Subcutaneous abdominal adipose tissue (tissue), 5 donors: ENCODE measurements at regions not wholly inside any gene's neighbourhood (a gene's known extent, or its start where the extent isn't known, plus 50 kb on each side); places are given as distances from the start of the nearest gene placed in this dataset.
A peak's percentile ranks its signal among the peaks of the same experiment; 100 is the strongest.

Experiments used
- H3K27ac ChIP-seq: one replicate; pipeline ENCODE4 v1.7.0; 2013; ENCODE audit warnings: low read depth, mild to moderate bottlenecking, inconsistent platforms, low read length, moderate library complexity
- H3K27me3 ChIP-seq, 5 donors: one replicate each; pipeline ENCODE4 v1.7.0; 2013; ENCODE audit warnings: low read length in 5 of 5, inconsistent platforms in 1 of 5; ENCODE audit not compliant: control insufficient read depth in 5 of 5, insufficient read depth in 4 of 5
- H3K36me3 ChIP-seq, 5 donors: one replicate each; pipeline ENCODE4 v1.7.0; 2013; ENCODE audit warnings: low read length in 5 of 5; ENCODE audit not compliant: control insufficient read depth in 5 of 5, insufficient read depth in 5 of 5
- H3K4me1 ChIP-seq, 5 donors: one replicate each; pipeline ENCODE4 v1.7.0; 2013; ENCODE audit warnings: low read length in 5 of 5, mild to moderate bottlenecking in 3 of 5, moderate library complexity in 1 of 5; ENCODE audit not compliant: control insufficient read depth in 5 of 5, insufficient read depth in 5 of 5
- H3K4me3 ChIP-seq, 5 donors: one replicate each; pipeline ENCODE4 v1.7.0; 2013; ENCODE audit warnings: low read length in 5 of 5, low read depth in 1 of 5
- H3K9ac ChIP-seq, 5 donors: one replicate each; pipeline ENCODE4 v1.7.0; 2013; ENCODE audit warnings: low read length in 5 of 5, mild to moderate bottlenecking in 4 of 5, moderate library complexity in 3 of 5
- H3K9me3 ChIP-seq, 5 donors: one replicate each; pipeline ENCODE4 v1.7.0; 2013; ENCODE audit warnings: low read length in 5 of 5; ENCODE audit not compliant: control insufficient read depth in 5 of 5
- donor health status: healthy.
- donor health status: healthy.
- donor health status: healthy.
- donor health status: healthy.
- donor health status: healthy.

DNA sequence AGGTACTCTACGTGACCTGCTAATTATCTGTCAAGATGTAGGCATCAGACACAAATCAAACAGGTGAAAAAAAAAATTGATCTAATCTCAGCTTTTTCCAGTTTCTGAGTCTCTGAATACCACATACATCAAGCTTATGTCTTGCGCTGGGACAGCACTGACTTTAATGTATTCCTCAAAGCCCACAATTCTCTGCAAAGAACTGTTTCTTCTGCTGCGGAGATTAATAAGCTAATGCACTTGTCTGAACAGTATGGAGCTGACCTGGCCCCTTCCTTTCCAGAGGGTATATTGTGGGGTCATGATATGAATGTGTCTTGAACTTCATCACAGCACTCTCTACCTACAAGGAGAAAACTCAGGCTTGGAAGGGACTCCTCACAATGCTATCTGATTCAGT, 87.8 kb downstream of the FOXB1 start:
- Histone ChIP-seq H3K27me3 (no peaks in the 10 kb centered on the region), H3K4me1 (peaks cover 0 to 47% (median 24%) of the 10 kb centered on the region in 5 donors), H3K36me3 (no peaks in the 10 kb centered on the region), H3K9ac (peak overlapping the region in 1 of 5 donors; percentile 18), H3K9me3 (peaks cover 0 to 3% (median 0%) of the 10 kb centered on the region in 5 donors), H3K27ac (peak overlapping the region; percentile 63), H3K4me3 (no peak overlapping the region)

DNA sequence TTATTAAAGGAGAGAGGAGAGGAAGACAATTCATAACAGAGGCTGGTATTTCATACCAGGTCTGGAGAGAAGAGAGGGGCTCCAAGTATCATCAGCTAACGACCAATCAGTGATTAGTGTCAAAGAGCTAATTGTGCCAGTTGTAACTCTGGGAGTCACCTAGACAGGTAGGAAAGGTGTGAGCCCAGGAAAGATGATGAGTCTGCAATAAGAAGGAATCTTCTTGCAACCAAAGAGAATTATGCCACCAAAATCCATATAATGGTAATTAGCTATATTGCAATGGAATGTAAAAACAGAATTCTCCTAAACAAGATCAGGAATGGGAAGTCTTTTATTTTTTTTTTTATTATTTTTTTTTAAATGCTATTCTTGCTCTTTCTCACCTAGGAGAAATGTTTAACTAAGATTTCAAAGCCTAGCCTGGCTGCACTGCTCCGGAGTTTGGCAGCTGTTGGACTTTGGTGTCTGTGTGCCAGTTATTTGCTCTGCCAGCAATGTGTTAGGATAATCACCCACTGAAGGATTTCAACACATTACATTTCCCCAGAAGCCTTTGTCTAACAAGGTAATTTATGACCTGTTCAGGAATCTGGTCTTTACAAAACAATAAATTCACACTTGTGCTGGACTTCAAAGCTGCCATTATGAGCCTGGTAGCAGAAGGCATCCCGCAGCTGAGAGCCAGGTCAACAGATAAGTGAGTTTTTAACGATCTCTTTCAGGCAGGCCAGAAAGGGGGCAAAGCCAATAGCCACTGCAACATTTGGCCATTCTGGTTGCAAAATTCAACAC, 89.4 kb downstream of the FOXB1 start:
- Histone ChIP-seq H3K4me3 (no peak overlapping the region), H3K36me3 (no peaks in the 10 kb centered on the region), H3K9me3 (peaks cover 0 to 4% (median 0%) of the 10 kb centered on the region in 5 donors), H3K9ac (no peak overlapping the region), H3K27me3 (no peaks in the 10 kb centered on the region), H3K4me1 (peaks cover 0 to 33% (median 20%) of the 10 kb centered on the region in 5 donors), H3K27ac (no peak overlapping the region)

DNA sequence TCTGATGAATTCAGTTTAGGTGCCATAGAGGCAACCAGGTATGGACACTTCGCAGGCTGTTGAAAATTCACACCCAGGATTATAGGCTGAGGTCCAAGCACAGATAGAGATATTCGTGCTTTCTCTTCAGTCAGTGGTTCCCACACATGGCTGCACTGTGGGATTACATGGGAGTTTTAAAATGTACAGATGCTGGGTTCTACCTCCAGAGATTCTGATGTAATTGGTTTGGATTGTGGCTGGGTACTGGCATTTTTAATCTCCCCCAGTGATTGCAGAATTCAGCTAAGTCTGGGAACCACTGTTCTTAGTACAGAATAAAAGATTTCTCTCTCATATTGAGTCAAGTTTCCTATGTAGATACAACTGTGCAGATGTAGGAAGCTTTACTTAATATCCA, 91.6 kb downstream of the FOXB1 start:
- H3K27ac ChIP-seq, result no peak overlapping the region
- H3K4me1 ChIP-seq, result peaks cover 0 to 26% (median 12%) of the 10 kb centered on the region in 5 donors
- H3K9ac ChIP-seq, result no peak overlapping the region
- H3K36me3 ChIP-seq, result no peaks in the 10 kb centered on the region
- no peak overlapping the region for H3K4me3 ChIP-seq
- no peaks in the 10 kb centered on the region for H3K27me3 ChIP-seq
- H3K9me3 ChIP-seq, result peaks cover 0 to 4% (median 0%) of the 10 kb centered on the region in 5 donors

DNA sequence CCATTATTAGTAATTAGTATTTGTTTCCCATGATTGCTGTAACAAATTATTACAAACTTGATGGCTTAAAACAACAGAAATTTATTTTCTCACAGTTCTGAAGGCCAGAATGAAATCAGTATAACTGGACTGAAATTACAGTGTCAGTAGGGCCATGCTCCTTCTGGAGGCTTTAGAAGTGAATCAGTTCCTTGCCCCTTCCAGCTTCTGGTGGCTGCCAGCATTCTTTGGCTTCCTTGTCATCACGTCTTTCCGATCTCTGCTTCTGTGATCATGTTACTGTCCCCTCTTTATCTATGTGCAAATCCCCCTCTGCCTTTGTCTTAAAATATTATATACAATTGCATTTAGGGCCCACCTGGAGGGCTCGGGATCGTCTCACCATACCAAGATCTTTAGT, 92.0 kb downstream of the FOXB1 start:
- H3K4me1 ChIP-seq, result peaks cover 0 to 22% (median 9%) of the 10 kb centered on the region in 5 donors

DNA sequence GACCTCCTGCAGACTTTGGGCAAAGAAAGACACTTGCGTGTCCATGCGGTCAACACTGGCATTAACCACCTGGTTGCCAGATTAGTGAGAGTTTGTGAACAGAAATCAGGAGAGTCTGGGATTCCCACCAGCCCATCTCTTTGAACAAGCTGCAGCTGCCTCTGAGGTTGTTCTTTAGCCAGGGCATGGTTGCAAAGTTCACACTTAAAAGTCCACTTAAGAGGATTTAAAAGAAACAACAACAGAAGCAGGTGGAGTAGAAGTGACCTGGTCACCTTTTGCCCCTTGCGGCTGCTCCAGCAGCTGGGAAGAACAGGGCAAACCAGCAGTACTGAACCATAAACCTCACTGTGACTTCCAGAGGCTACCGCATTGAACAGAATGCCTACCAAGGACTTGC, 97.3 kb downstream of the FOXB1 start:
- H3K9ac ChIP-seq, result no peak overlapping the region
- H3K27ac ChIP-seq, result no peak overlapping the region
- peaks cover 0 to 4% (median 0%) of the 10 kb centered on the region in 5 donors for H3K9me3 ChIP-seq
- H3K36me3 ChIP-seq, result no peaks in the 10 kb centered on the region
- H3K4me3 ChIP-seq, result no peak overlapping the region
- no peaks in the 10 kb centered on the region for H3K4me1 ChIP-seq
- H3K27me3 ChIP-seq, result peaks cover 0 to 4% (median 0%) of the 10 kb centered on the region in 5 donors

More for the DNA sequence above, 92.0 kb downstream of the FOXB1 start:
- H3K36me3 ChIP-seq, result no peaks in the 10 kb centered on the region
- no peaks in the 10 kb centered on the region for H3K27me3 ChIP-seq
- H3K4me3 ChIP-seq, result no peak overlapping the region
- H3K9ac ChIP-seq, result no peak overlapping the region
- peaks cover 0 to 4% (median 0%) of the 10 kb centered on the region in 5 donors for H3K9me3 ChIP-seq
- H3K27ac ChIP-seq, result no peak overlapping the region

DNA sequence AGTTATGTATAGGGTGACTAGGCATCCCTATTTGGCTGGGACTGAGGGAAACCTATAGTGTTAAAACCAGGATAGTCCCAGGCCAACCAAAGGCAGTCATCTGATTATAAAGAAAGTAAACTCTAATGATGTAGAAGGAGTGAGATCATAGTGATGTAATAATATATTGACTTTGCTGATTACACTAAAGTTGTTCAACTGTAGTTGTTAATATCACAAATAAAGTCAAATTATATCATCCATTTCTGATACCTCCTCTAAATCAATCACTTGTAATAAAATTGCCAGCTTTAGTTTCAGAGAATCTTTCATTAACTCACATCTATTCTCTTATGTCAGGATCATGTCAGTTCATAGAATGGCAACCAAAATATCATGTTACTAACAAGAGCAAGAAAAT, 98.6 kb downstream of the FOXB1 start:
- H3K36me3 ChIP-seq, result no peaks in the 10 kb centered on the region
- no peak overlapping the region for H3K9ac ChIP-seq
- H3K9me3 ChIP-seq, result no peaks in the 10 kb centered on the region
- H3K4me1 ChIP-seq, result no peaks in the 10 kb centered on the region
- no peak overlapping the region for H3K4me3 ChIP-seq
- H3K27me3 ChIP-seq, result peaks cover 0 to 4% (median 0%) of the 10 kb centered on the region in 5 donors
- no peak overlapping the region for H3K27ac ChIP-seq

DNA sequence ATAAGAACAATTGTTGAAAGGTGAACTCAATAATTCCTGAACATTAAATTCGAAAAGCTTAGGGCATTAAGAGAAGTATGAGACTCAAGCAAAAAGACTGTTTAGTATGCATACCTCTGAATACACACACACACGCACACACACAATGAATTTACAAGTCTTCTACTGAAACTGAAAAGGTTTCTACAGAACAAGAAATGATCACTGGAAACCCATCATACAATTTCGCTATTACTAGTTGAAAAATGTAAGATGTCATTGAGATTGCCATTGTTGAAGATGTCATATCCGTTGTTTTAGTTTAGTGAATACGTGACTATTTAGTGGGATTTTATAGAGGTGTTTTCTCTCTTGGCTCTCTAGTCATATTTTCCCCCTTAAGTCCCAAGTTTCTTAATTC, 106.8 kb downstream of the FOXB1 start:
- no peak overlapping the region for H3K9ac ChIP-seq
- H3K27me3 ChIP-seq, result peaks cover 0 to 2% (median 0%) of the 10 kb centered on the region in 5 donors
- no peaks in the 10 kb centered on the region for H3K4me1 ChIP-seq
- H3K36me3 ChIP-seq, result no peaks in the 10 kb centered on the region
- H3K9me3 ChIP-seq, result no peaks in the 10 kb centered on the region
- no peak overlapping the region for H3K4me3 ChIP-seq
- H3K27ac ChIP-seq, result no peak overlapping the region

DNA sequence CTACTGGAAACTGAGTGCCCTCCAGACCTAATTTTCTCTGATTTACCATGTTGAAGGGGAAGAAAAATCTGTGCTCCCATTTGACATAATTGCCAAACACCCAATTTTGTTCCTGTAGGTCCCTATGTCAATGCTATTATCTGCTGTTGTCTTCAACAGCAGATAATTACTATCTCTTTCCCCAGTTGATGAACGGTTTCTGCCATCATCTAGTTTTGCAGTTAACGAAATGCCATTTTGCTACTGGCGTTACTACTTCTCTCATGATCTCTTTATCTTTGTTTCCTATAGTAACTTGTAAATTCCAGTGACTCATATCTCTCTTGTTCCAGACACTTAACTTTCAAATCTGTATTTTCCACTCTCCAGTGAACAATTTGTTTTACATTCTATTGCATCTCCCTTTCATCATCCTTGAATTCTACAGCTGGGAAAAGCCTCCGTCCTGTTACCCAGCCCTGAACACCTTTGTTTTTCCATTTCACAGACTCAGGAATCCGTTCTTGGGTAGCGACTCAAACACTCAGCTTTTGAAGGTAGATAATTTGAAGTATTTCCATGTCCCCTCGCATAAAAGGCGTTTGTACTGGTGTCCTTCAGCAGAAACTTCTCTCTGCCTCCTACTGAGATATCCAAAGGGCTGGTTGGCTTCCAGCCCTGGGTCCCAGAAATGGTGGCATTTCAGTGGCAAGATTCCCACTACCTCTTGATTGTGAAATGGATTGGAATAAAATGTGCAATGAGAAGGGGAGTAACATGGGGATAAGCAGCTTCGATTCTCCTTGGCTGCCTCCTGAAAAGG, 111.7 kb downstream of the FOXB1 start:
- H3K27me3 ChIP-seq, result peaks cover 4 to 19% (median 6%) of the 10 kb centered on the region in 5 donors
- H3K27ac ChIP-seq, result no peak overlapping the region
- no peak overlapping the region for H3K4me3 ChIP-seq
- H3K4me1 ChIP-seq, result no peaks in the 10 kb centered on the region
- H3K36me3 ChIP-seq, result no peaks in the 10 kb centered on the region
- no peak overlapping the region for H3K9ac ChIP-seq
- peaks cover 0 to 2% (median 0%) of the 10 kb centered on the region in 5 donors for H3K9me3 ChIP-seq

DNA sequence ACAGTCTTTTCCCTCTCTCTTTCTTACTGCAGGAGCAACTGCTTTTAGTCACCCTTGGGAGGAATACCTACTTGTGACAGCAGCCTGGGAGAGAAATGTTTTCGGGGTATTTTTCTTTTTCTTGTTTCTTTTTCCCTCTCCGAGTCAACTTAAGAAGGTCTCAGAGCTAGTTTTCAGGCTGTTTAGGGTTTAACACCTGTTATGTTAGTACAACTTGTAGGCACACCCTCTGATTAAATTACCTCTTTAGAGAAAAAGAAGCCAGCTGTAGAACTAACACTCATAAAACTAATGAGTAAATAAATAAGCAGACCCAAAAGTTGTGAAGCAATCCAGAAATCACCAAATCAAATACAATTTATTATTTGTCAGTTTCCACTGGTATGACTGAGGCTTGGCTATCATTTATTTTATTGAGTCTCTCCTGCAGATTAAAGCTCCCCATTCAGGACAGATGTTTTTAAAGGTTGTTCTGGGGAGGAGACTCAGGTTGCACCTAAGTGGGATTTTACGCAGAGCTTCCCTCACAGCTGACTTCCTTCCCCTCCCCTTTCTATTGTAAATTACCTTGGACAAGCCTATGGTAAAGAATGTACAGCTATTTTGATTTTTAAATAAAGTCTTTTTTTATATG, 112.5 kb downstream of the FOXB1 start:
- no peak overlapping the region for H3K9ac ChIP-seq
- no peak overlapping the region for H3K27ac ChIP-seq
- no peaks in the 10 kb centered on the region for H3K36me3 ChIP-seq
- H3K9me3 ChIP-seq, result peaks cover 0 to 2% (median 0%) of the 10 kb centered on the region in 5 donors
- H3K27me3 ChIP-seq, result peaks cover 4 to 19% (median 6%) of the 10 kb centered on the region in 5 donors
- H3K4me3 ChIP-seq, result no peak overlapping the region
- H3K4me1 ChIP-seq, result no peaks in the 10 kb centered on the region
